ENCODE measurements at regions not wholly inside any gene's neighbourhood (a gene's known extent, or its start where the extent isn't known, plus 50 kb on each side); places are given as distances from the start of the nearest gene placed in this dataset.

DNA sequence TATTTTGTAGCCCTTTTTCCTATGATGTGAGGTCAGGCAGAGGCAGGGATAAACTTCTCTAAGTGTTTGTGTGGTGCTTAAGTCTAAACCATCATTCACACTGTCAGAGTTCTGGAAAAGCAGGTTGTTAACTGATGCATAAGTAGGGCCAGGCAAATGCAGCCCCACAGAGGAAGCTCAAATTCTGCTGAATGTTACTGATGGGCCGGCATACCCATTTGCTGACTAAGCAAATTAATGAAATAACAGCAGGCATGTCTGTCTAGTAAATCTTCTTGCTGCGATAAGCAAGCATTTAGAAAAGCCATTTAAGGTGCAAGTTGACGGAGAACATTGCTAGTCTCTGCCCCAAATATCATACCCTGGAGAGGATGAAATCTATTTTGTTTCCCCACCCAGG, 523.2 kb upstream of the CCDC196 start (continued):
- TF ChIP-seq FOXM1 (IDR thresholded peaks at IDR 0.05; ENCODE audit: low read depth), result no peak
- no peak for TF ChIP-seq MEF2A (IDR thresholded peaks at IDR 0.05; ENCODE audit: borderline replicate concordance, low read depth)
- TF ChIP-seq GATA2 (CRISPR knock-in tag; IDR thresholded peaks at IDR 0.05), result no peak
- no peak for TF ChIP-seq POLR2AphosphoS5 (IDR thresholded peaks at IDR 0.05; ENCODE audit: low read depth, low read length)
- TF ChIP-seq TCF12 (IDR thresholded peaks at IDR 0.05), result no peak

DNA sequence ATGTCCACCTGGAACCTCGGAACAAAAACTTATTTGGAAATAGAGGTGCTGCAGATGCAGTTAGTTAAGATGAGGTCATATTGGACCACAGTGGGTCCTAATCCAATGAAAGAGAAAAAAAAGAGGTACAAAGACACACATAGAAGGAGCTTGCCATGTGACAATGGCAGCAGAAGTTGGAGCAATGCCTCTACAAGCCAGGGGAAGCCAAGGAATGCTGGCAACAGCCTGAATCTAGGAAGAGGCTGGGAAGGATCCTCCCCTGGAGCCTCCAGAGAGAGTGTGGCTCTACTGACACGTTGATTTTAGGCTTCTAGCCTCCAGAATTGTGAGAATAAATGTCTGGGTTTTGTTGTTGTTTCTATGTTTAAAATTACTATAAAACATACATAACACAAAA, 521.8 kb upstream of the CCDC196 start:
- TF ChIP-seq RAD21 (IDR thresholded peaks at IDR 0.05; ENCODE audit: low read length) (no peak), MXI1 (IDR thresholded peaks at IDR 0.05; ENCODE audit: low read depth, low read length) (no peak), ELF1 (IDR thresholded peaks at IDR 0.05) (no peak), MEF2A (IDR thresholded peaks at IDR 0.05; ENCODE audit: borderline replicate concordance, low read depth) (no peak), EZH2phosphoT487 (IDR thresholded peaks at IDR 0.05; ENCODE audit: borderline replicate concordance, low read depth) (no peak), NRF1 (IDR thresholded peaks at IDR 0.05; ENCODE audit: low read depth, low read length) (no peak), TAF1 (IDR thresholded peaks at IDR 0.05; ENCODE audit: borderline replicate concordance, low read depth, low read length) (no peak), GABPA (IDR thresholded peaks at IDR 0.05; ENCODE audit: low read depth) (no peak), SIN3A (IDR thresholded peaks at IDR 0.05; ENCODE audit: borderline replicate concordance, low read depth, low read length) (no peak), EP300 (IDR thresholded peaks at IDR 0.05; ENCODE audit: borderline replicate concordance in 1 of 2, low read depth in 1 of 2, low read length in 1 of 2) (no peak), RXRA (IDR thresholded peaks at IDR 0.05; ENCODE audit: borderline replicate concordance, low read depth) (no peak)
- TF ChIP-seq, protein P1, sequence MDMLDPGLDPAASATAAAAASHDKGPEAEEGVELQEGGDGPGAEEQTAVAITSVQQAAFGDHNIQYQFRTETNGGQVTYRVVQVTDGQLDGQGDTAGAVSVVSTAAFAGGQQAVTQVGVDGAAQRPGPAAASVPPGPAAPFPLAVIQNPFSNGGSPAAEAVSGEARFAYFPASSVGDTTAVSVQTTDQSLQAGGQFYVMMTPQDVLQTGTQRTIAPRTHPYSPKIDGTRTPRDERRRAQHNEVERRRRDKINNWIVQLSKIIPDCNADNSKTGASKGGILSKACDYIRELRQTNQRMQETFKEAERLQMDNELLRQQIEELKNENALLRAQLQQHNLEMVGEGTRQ (IDR thresholded peaks at IDR 0.05; ENCODE audit: borderline replicate concordance, low read depth, low read length), result no peak
- WGBS (ENCODE audit: low lambda C conversion rate), result 8% methylated on average over 2 of the region's 2 CpGs
- CTCF ChIA-PET, result no interaction called here

DNA sequence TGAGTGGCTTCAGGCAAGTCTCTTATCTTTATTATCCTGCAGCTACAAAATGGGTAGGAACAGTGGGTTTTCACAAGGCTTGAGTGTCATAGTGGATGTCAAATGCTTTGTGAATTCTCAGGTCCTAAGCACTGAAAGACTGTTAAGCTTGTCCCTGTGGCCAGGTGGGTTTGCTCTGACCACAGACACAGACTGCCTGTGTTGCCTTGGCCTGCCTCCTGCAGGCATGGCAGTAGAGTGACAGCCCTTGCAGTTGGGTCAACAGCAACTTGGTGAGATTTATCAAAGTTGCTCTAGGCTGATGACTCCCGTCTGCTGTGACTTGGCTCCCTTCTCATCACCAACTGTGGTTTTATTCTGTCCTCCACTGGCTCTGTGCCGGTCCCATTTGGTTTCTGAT, 520.0 kb upstream of the CCDC196 start:
- Histone ChIP-seq H3K4me2 (no peak overlapping the region), H3K4me1 (ENCODE audit: control insufficient read depth in 1 of 2, insufficient read depth in 2 of 2, low read depth in 1 of 2, low read length in 1 of 2) (no peaks in the 10 kb centered on the region), H4K20me1 (ENCODE audit: insufficient read depth) (no peaks in the 10 kb centered on the region), H3K9me3 (no peaks in the 10 kb centered on the region), H3K4me3 (ENCODE audit: low read depth in 2 of 2, low read length in 1 of 2) (no peak overlapping the region), H3K27me3 (ENCODE audit: insufficient read depth) (no peaks in the 10 kb centered on the region), H3K27ac (ENCODE audit: low read depth in 2 of 2, low read length in 1 of 2) (no peak overlapping the region), H2AFZ (ENCODE audit: low read depth) (no peak overlapping the region), H3K79me2 (ENCODE audit: insufficient read depth) (no peaks in the 10 kb centered on the region), H3F3A (replicated peaks; ENCODE audit: insufficient read depth) (no peaks in the 10 kb centered on the region), H3K36me3 (replicated peaks in 1 of 2; ENCODE audit: control insufficient read depth in 1 of 2, insufficient read depth in 2 of 2, low read length in 1 of 2) (no peaks in the 10 kb centered on the region), H3K9me2 (no peaks in the 10 kb centered on the region), H3K9ac (no peak overlapping the region)
- no peak for TF ChIP-seq NFIC (IDR thresholded peaks at IDR 0.05; ENCODE audit: borderline replicate concordance)
- ChIA-PET POLR2A (no interaction called here), CTCF (interaction anchor here (0.7 to 1.3 kb wide), 6 partner anchors 12 to 802 kb away, joined by 3 to 5 read pairs (median 4); no protein-coding TSS in a partner anchor)
- no peak for DNase-seq
- 0% methylated on average over 1 of the region's 2 CpGs for WGBS (ENCODE audit: low lambda C conversion rate)

More for the DNA sequence above, 521.8 kb upstream of the CCDC196 start:
- H3K4me1 ChIP-seq (ENCODE audit: control insufficient read depth in 1 of 2, insufficient read depth in 2 of 2, low read depth in 1 of 2, low read length in 1 of 2), result no peaks in the 10 kb centered on the region
- no peaks in the 10 kb centered on the region for H3K9me2 ChIP-seq
- H3K27ac ChIP-seq (ENCODE audit: low read depth in 2 of 2, low read length in 1 of 2), result no peak overlapping the region
- no peaks in the 10 kb centered on the region for H3K79me2 ChIP-seq (ENCODE audit: insufficient read depth)
- H4K20me1 ChIP-seq (ENCODE audit: insufficient read depth), result no peaks in the 10 kb centered on the region
- DNase-seq, result no peak
- H3K36me3 ChIP-seq (replicated peaks in 1 of 2; ENCODE audit: control insufficient read depth in 1 of 2, insufficient read depth in 2 of 2, low read length in 1 of 2), result no peaks in the 10 kb centered on the region
- H2AFZ ChIP-seq (ENCODE audit: low read depth), result no peak overlapping the region
- POLR2A ChIA-PET, result no interaction called here
- H3K9ac ChIP-seq, result no peak overlapping the region
- no peaks in the 10 kb centered on the region for H3F3A ChIP-seq (replicated peaks; ENCODE audit: insufficient read depth)
- no peaks in the 10 kb centered on the region for H3K9me3 ChIP-seq
- no peak overlapping the region for H3K4me3 ChIP-seq (ENCODE audit: low read depth in 2 of 2, low read length in 1 of 2)
- H3K27me3 ChIP-seq (ENCODE audit: insufficient read depth), result no peaks in the 10 kb centered on the region
- no peak overlapping the region for H3K4me2 ChIP-seq

Data from SK-N-SH (cell line).